A172 (cell line): ENCODE measurements at regions not wholly inside any gene's neighbourhood (a gene's known extent, or its start where the extent isn't known, plus 50 kb on each side); places are given as distances from the start of the nearest gene placed in this dataset.
A peak's percentile ranks its signal among the peaks of the same experiment; 100 is the strongest.

Source experiments
- DNase-seq: peaks from one replicate; pipeline ENCODE4 v3.0.0-alpha.2; 2015; ENCODE audit warnings: low spot score

DNA sequence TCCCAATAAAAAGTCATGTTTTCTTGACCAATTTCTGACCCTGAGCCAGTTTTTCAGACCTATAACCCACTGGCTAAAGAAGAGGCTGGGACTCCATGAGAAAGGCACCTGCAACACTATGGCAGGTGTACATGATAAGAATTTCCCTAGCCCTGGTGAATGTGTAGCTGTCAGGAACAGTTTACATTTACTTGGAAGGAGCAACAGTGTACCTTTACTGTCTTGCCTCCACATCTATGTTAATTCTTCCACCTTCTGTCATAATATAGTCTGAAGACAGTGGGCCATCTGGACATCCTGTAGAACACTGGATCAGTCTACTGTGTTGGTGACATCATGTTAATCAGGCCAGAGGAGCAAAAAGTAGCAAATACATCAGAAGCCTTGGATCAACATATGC, 72.1 kb upstream of the CD82 start:
- no peak for DNase-seq

DNA sequence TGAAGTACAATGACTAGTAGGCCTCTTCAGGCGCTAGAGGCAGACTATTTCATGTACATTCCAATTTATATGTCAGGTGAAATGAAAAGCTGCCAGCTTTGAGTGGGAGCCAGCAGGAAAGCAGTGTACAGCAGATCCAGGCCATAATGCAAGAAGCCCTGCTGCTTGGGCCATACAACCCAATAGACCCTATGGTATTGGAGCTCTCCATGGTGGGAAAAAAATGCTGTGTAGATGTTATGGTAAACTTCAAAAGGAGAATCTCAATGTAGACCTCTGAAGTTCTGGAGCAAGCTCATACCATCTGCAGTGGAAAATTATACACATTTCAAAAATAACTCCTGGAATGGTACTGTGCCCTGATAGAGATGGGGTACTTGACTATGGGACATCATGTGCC, 71.5 kb upstream of the CD82 start:
- DNase-seq = no peak

DNA sequence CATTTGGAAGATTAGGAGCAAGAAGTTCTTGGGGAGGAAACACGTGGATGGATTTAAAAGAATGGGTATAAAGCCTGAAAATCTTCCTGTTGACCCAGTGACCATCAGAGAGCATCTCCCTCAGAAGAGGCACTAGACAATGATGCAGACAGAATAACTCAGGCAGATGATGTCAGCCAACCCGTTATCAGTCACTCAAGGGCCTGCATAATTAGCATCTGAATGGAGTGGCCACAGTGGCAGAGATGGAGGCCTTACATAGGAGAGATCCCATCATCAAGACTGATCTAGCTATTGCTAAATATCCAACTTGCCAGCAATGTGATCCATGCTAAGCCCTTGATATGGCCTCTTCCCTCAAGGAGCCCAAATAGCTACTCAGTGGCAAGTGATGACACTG, 70.7 kb upstream of the CD82 start:
- no peak for DNase-seq

DNA sequence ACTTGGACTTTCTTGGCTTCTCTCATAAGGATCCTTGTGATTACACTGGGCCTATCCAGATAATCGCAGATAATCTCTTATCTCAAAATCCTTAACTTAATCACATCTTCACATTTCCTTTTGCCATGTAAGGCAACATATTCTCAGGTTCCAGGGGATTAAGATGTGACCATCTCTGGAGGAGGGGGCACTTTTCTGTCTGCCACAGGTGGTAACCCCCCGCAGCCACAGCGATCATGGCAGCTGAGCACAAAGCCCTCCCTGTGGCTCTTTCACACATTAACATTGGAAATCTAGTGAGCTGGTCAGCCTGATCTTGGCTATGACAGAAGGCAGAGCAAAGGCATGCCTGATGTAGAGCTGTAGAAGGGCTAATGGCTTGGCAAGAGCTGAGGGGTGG, 69.1 kb upstream of the CD82 start:
- no peak for DNase-seq

DNA sequence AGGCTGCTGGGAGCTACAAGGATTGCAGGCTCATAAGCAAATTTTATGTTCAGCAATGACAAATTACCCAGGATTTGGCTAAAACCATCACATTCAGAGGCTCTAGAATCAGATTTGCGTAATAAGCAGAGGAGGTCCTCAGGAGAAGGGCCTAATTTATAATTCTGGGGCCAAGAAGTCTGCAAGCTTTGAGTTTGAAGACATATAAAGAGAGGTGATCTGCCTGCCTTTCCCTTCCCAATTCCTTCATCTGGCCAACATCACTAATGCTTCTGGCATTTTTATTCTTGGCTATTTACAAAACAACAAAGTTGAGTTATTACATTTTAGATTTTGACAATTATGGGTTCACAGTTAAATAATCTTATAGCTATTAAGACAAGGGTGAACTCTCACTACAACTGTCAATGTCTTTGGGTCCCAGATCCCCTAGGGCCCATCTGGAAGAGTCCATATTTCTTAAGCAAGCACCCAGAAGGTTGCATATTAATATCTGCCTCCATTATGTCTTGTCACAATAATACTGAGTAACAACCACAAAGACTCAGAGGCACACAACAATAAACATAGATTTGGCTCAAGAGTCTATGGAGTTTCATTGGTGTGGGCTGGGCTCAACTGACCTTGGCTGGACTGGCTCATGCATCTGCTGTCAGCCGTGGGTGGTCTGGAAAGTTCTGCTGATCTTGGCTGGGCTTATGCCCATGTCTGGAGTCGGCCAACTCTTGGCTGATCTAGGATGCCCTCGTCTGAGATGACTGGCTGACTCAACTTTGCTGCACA, 67.2 kb upstream of the CD82 start:
- DNase-seq = no peak

DNA sequence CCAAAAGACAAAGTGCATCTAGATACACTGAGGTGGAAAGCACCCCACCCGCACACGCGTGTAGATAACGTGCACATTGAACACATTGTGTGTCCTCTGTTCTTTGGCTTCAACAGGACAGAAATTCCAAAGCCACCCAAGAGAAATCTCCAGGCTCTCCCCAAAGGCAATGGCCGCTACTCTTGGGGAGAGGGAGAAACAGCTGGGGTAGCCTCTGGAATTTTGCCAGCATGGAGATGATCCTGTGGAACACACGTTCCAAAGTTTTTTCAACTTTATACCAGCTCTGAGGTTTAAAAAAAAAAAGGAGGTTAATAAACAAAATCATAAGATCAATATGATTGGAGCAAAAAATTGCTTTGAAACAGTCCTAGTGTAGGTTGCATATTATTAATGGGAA, 63.0 kb upstream of the CD82 start:
- DNase-seq = no peak

DNA sequence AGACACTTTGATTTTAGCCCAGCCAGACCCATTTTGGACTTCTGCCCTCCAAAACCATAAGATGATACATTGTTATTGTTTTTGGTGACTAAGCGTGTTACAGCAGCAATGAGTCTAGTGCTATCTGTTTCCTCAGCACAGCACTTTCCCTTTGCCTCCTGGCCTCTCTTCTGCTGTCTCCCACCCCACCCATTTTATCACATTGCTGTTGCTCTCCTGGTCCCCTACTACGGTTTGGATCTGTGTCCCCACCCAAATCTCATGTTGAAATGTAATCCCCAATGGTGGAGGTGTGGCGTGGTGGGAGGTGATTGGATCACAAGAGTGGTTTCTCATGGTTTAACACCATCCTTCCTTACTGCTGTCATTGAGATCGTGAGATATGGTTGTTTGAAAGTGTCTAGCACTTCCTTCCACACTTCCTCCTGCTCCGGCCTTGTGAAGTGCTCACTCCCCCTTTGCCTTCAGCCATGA, 59.8 kb upstream of the CD82 start:
- peak; percentile 76 for DNase-seq

DNA sequence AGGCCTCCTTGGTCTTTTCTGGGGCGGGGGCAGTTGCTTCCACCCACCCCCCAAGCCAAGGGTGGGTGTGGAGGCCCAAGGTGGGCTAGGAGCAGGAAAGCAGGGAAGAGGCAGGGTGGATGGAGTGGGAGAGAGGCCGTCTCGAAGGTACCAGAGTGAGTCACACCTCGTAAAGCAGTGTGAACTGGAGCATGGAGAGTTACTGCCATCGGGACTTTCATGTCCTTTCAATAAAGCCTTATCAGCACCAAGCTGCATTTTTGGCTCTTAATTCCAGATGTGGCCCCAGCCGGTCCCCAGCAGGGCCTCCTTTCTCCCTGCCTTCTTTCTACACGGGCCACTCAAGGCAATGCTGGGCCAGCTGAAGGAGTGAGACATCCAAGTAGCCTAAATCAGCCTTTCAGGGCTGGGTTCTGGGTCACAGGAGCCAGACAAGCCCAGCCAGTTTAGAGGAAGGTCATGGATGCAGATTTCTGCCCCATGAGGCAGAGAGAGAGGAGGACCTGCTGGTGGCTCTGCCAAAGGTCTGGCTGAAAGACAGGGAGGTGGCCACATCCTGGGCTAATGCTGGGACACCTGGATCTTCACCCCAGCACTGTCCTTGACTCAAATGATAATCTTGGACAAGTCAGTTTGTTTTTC, 59.0 kb upstream of the CD82 start:
- DNase-seq = peak; percentile 77

DNA sequence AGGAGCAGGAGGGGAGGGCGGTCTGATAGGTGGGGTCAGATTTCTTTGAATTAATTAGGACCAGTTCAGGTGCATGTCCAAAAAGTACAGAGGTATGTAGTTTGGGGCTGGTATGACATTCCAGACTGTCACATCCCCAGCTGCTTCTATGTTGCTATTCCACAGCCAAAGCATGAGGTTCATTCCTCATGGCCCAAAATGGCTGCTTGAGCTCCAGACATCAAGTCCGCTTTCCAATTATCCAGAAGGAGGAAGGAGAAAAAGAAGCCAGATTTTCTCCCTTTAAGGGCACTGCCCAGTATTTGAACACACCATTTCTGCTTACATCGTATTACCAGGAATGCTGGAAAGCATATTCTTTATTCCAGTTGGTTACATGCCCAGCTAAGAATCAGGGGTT, 58.0 kb upstream of the CD82 start:
- DNase-seq = no peak

DNA sequence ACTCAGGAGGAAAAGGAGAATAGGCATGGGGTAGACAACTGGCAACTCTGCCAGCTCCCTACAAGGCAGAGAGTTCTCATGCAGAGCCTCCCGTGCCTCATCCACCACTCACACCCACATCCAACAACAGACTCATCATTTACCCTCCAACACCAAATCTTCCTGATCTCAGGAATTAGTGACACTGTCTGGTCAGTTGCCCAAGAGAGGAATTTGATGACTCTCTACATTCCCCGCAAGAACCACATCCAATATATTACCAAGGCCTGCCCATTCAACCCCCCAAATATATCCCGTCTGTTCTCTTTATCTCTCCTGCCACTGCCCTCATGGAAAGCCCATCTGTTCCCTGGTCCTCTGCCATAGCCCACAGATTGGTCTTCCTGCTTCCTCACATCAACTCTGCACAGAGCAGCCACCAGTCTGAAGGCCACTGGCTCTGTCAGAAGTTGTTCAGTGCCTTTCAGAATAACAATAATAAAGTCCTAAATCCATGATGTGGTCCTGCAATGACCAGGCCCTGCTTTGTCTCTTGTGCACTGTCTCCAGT, 57.5 kb upstream of the CD82 start:
- DNase-seq = peak; percentile 9

DNA sequence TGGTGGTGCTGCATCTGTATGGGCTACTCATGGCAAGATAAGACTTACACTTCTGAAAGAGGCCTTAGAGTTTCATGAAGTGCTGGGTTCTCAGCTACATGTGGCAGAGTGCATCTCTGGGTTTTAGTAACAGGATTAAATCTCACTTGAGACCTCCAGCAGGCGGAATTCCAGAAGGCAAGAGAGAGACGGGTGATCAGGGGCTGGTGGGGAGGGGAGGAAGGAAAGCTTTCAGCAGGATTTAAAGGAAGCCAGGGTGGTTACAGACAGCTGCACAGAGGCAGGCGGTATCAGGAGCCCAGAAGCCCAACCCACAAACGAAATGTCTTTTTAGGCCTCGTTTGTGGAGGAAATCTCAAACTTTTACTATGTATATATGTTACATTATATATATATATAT, 56.2 kb upstream of the CD82 start:
- DNase-seq = no peak

DNA sequence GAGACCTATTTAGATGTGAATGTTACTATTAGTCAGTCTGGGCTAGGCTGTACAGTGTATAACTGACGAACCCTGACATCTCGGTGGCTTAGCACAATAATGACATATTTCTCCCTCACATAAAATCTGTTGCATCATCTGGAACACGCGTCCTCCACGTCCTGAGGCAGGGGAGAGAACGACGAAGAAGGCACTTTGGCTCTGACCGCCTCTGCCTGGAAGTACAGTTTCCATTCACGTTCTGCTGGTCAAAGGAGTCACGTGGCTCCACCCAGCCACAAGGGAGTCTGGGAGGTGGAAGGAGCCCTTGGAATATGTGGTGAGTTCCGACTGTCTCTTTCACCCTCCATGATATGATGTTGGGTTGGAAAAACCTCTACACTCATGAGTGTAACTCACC, 55.1 kb upstream of the CD82 start:
- DNase-seq = no peak

DNA sequence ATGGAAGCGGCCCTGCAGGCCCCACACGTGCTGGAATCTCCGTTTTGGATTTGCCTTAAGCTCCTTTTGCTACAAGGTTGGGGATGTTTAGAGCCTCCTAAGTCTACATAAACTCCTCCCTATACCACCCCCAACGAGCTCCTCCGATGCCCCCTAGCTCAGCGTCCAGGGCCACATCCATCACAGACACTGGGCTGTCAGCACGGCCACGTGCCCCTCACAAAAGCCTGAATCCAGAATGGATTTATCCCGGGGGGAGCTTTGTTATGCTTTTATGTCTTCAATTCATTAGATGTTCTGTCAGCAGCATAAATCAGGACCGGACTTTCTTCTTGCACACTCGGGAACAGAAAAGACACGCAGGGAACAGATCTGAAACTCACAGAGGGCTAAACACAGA, 52.6 kb upstream of the CD82 start:
- no peak for DNase-seq

DNA sequence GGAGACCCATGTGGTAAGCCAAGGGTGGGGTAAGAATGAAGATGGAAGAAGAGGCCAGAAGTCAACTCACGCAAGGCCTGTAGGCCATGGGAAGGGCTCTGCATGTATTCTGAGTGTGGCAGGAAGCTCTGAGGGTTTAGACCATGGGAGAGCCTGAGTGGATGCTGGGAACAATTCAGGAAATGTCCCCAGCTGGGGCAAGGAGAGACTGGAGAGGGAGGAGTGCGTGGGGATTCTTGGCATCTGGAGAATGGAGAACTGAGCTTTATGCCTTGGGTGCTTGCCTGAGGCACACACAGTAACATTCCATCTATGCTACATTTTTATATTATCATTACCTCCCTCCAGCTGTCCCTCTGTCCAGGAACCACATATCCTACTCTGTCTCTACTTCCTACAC, 50.4 kb upstream of the CD82 start:
- DNase-seq = no peak
